Kasumi-1 (cell line): ENCODE measurements at regions not wholly inside any gene's neighbourhood (a gene's known extent, or its start where the extent isn't known, plus 50 kb on each side); places are given as distances from the start of the nearest gene placed in this dataset.
A peak's percentile ranks its signal among the peaks of the same experiment; 100 is the strongest.

Experiments used
- DNase-seq, 2 experiments: peaks; one replicate each; lab custom pipeline; 2025; lab: John Stamatoyannopoulos, UW

DNA sequence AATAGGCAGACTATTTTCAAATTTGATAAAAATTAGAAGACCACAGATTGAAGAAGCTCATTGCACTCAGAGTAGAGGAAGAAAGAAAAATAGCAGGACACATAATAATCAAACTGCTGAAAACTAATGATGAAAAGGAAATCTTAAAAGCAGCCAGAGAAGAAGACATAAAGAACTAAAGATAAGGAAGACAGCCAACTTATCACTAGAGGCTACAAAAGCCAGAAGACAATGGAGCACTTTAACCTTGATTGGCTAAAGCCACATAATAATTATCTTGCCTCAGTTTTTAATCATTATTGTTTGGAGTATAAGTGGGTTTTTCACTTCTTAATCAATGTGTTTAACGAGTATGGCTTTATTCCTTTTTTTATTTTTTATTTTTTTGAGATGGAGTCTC lies 397.6 kb downstream of the RNF144B start:
- no peak for DNase-seq

- no peak for DNase-seq
Observed at GRCh38 chr6:18785810-18786490, 398.8 kb downstream of the RNF144B start.

DNA sequence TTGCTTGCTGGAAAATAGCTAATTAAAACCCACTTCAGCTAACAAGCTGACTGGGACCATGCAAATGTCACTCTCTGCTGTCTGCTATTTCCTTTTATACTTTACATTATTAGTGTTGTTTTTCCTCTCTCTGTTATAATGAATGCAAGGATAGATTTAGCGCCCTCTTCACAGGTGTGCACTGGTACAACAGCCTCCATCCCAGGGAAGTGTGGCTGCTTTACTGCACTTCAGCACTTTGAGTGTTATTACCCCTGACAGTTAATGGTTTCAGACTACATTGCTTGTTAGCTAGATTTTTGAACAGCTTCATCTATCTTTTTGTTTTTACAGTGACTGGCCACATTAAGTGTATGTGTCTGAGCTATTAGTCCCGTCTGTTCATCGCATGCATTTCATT lies 405.7 kb downstream of the RNF144B start:
- no peak for DNase-seq

- no peak for DNase-seq
Observed at GRCh38 chr6:18795726-18796125, 408.6 kb downstream of the RNF144B start.

DNA sequence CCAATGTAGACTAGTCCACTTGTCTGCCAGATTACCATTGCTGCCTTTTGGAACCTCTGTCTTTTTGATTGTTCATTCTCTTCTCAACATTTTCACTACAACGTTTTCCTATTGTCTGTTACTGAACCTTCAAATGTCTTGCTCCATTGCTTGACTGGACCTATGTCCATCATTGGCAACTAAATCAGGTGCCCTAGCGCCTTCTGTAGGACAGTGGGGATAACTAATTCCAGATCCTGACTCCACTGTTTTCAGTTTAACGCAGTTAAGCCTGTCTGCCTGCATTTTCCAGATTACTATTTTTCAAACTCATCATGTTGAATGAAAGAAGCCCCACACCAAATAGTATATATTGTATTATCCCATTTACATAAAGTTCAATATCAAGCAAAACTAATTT lies 433.6 kb downstream of the RNF144B start:
- DNase-seq, result no peak

- DNase-seq, result peak; percentile 4 to 27
Observed at GRCh38 chr6:18823782-18824386, 436.7 kb downstream of the RNF144B start.

GRCh38 chr6:18829272-18829870 lies 442.2 kb downstream of the RNF144B start:
- no peak for DNase-seq

- no peak for DNase-seq
Observed at GRCh38 chr6:18835976-18836375, 448.8 kb downstream of the RNF144B start.

DNA sequence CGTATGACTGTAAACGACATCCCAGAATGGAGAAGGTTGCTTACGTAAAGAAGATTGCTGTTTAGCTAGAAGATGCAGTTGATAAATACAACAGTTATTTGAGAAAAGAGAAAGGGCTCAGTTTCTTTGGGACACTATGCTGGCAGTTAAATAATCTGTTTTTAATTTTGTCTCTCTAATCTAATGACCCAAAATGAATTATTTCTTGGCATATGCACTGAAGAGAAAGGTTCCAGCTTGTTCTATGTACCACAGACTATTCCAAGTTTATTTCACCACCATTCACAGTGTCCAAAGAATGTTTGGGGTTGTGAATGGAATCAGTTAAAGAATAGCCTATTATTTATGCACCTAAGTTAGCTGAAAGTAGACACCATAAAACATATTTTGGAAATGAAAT lies 449.9 kb downstream of the RNF144B start:
- DNase-seq, result no peak

- no peak for DNase-seq
Observed at GRCh38 chr6:18842534-18842933, 455.4 kb downstream of the RNF144B start.

GRCh38 chr6:18845896-18846295 lies 458.7 kb downstream of the RNF144B start:
- DNase-seq, result no peak

DNA sequence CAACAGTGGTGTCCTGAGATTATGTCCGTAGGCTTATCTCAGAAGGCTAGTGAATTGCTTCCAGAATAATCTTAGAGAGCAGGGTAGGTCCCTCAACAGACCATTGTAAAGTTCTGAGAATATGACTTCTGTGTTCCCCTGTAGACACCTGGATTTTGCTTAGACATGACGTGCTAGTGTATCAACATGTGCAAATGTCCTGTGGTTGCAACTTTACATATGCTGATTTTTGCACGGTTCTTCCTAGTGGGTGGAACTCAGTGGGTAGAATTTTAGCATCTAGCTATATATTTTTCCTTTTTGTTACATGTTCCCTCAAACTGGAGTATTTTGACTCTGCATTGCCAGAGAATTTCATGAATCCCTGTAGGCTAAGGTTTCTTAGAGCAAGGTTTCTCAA lies 459.2 kb downstream of the RNF144B start:
- no peak for DNase-seq

GRCh38 chr6:18861204-18861603 lies 474.1 kb downstream of the RNF144B start:
- no peak for DNase-seq

DNA sequence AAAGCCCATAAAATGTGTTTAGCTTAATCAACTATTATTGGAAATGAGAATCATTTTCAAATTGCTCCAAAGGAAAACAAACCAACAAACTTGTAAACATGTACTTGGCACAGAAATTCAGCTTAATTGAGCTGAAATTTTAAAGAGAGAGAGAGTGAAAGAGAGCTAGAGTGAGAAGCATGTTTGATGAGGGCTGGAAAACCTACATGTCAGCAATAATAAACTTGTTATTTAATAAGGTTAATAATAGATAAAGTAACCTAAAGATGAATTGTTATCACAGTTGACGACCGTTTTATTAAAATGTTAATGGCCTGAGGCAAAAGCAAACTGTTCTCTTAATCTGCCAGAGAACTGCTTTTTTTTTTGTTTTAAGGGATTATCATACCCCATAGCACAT lies 496.1 kb downstream of the RNF144B start:
- no peak for DNase-seq

GRCh38 chr6:18883851-18884250 lies 496.7 kb downstream of the RNF144B start:
- DNase-seq, result no peak

- no peak for DNase-seq
Observed at GRCh38 chr6:18893540-18894269, 506.6 kb downstream of the RNF144B start.

DNA sequence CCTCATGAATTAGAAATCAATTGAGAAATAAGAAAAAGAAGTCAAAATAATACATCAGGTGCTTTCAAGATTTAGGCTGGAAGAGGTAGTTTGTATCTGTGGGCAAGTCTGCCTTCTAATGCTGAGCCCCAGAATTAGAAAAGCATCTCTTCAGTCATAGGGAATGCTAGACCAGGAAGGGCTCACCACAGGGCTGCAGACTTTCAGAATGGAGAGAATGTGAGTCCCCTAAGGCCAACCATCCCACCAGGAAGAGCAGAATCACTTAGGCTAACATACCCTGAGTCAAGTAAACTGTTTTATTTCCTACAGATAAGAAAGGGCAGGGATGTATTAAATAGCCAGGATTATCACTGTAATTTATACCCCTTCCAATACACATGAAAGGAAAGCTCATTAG lies 510.2 kb downstream of the RNF144B start:
- DNase-seq, result no peak

- no peak for DNase-seq
Observed at GRCh38 chr6:18904681-18905080, 517.5 kb downstream of the RNF144B start.

DNA sequence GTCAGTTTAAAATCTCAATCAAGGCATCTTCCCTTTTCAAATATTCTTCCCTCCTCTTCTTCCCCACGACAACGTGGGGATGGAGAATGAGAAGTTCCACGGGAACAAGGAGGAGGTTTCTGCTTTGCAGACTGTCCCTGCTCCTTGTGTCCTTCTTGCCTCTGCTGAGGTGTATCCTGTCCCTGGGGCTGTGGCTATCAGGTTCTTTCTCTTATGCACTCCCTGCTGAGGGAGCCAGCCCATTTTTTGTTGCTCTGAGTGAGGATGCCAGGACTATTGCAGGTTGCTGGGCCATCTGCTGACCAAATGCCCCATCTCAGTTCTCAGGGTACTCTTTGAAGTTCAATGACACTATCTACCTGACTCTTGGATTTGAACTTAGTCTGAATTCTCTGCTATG lies 533.6 kb downstream of the RNF144B start:
- no peak for DNase-seq

DNA sequence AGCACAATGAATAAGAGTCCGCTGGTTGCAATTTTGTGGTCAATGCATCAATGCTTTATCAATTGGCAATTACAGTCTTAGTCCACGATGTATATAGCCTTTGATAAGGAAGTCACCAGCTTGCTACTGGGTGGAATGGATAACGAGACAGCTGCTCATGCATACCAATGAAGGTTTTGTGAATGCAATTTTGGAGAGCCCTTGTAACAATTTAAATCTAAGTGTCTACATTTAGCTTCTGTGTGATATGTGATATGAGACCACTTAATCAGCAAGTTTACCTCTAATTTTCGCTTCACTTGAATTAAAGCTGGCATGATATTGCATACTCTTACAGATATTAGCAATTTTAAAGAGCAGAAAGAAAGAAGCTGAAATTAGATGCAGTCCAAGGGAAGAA lies 543.9 kb downstream of the RNF144B start:
- DNase-seq, result no peak

GRCh38 chr6:18958146-18958545 lies 571.0 kb downstream of the RNF144B start:
- no peak for DNase-seq

DNA sequence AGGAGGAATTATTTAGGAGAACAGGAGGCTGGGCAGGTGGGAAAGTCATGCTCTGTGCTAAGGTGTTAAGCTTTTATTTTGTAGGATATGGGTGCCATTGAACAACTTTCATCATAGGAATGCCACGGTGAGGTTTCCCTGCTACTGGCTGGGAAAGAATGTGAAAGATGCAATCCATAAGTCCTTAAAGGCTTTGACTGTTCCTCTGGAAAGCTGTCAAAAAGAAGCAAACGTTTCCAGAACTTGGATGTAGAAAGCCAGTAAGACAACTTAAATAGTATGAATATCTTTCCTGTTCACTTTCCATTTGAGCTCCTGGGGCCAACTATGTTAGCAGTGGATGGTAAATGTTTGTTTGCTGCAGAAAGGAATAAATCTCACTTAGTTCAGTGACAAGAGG lies 574.4 kb downstream of the RNF144B start:
- no peak for DNase-seq

- DNase-seq, result no peak
Observed at GRCh38 chr6:18962361-18962905, 575.3 kb downstream of the RNF144B start.
